HS-27A (cell line): ENCODE measurements at regions not wholly inside any gene's neighbourhood (a gene's known extent, or its start where the extent isn't known, plus 50 kb on each side); places are given as distances from the start of the nearest gene placed in this dataset.
A peak's percentile ranks its signal among the peaks of the same experiment; 100 is the strongest.

Experiments
- DNase-seq: peaks from one replicate; pipeline ENCODE4 v3.0.0-alpha.2; 2012; ENCODE audit warnings: low read depth, missing footprints

DNA sequence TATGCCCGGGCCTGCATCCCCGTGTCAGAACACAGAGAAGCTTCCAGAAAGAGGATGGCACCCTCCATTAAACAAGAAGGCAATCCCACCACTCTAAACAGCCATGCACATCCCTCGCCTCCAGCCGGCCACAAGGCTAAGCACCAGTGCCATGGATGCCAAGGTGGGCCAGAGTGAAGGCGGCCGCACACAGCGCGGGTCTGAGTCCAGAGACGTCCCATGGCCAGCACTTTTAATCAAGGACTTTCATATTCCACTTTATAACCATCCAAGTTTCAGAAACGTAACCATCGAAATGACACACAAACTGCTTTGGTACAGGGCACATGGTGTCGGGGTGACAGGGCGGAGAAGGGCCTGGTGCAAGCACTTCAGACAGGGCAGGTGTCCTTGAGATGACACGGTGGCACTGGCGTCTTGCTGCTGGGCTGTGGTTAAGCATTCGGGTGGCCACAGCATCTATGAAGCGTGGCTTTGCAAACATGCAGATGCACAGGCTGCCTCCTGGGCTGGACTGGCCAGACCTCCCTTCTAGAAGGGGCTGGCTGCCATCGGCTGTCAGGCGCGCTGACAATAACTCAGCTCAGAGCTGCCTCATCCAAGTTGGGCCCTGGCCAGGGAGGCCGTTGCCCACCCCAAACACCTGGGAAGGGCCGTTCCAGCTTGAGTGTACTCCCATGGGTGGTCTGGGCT, 117.2 kb downstream of the RFLNA start:
- no peak for DNase-seq

GRCh38 chr12:124411281-124411878, 116.5 kb downstream of the RFLNA start:
- DNase-seq = peak; percentile 71

GRCh38 chr12:124410354-124411175, 115.7 kb downstream of the RFLNA start:
- DNase-seq = no peak

DNA sequence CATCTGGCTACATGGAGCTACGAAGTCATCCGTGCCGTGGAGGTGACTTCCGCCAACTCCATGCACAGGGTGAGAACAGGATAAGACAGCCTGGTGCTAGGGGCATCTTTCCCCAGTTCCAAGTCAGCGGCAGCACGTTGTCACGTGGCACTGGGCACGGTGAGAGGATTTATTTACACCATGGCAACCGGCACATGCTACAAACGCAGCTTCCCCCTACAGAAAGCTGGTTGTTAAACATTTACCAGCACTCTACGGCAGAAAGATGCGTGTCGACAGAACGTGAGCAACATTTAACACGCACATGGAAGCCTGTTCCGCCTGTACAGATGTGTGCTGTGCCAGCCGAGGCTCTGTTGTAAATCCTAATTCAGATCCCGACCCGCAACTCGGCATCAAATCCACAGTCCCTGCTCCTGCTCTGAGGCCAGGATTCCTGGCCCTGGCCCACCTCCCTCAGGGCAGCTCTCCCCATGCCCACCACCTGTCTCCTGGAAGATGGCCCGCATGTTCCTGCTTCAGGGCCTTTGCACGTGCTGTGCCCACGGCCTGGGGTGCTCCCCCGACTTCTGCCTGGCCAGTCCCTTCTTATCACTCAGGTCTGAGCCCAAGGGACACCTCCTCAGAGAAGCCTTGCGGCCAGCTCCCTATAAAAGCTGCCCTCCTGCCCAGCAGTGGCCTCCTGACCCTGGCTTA, 114.1 kb downstream of the RFLNA start:
- DNase-seq = no peak

DNA sequence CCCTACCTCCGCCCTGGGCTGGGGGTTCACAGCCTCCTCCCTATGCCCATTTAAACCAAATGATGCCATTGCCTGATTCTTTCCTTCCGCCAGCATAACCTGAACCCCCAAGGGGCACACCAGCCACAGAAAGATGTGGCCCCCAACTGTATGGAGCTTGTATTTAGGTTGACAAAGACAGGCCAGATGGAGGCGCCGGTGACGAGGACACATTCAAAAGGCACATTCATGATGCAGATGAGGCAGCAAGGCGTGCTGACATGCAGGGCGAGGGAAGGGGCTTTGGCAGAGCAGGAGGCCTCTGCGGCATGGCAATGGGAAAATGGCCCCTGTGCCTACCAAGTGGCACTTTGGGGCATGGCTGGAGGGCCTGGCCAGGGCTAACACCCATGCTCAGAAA, 112.2 kb downstream of the RFLNA start:
- DNase-seq = no peak

- DNase-seq = no peak
Observed at GRCh38 chr12:124406043-124406442, 111.2 kb downstream of the RFLNA start.

DNA sequence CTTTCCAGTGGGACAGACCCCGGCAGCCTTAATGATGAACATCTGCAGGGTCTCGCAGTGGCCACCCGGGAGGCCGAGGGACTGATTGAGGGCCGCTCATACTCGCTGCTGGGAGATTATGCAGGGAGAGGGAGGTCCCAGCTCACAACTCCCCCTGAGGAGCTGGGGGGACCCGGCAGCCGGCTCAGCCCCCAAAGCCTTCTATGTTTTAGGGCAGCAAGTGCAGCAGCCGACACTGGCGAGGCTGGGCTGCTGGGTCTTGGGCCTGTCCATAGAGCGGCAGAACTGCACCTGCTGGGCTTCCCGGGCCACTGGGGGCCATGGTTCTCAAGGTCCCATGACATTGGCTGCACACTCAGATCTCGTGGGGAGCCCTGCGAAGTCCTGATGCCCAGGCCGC, 110.7 kb downstream of the RFLNA start:
- no peak for DNase-seq

- no peak for DNase-seq
Observed at GRCh38 chr12:124405151-124405550, 110.3 kb downstream of the RFLNA start.

DNA sequence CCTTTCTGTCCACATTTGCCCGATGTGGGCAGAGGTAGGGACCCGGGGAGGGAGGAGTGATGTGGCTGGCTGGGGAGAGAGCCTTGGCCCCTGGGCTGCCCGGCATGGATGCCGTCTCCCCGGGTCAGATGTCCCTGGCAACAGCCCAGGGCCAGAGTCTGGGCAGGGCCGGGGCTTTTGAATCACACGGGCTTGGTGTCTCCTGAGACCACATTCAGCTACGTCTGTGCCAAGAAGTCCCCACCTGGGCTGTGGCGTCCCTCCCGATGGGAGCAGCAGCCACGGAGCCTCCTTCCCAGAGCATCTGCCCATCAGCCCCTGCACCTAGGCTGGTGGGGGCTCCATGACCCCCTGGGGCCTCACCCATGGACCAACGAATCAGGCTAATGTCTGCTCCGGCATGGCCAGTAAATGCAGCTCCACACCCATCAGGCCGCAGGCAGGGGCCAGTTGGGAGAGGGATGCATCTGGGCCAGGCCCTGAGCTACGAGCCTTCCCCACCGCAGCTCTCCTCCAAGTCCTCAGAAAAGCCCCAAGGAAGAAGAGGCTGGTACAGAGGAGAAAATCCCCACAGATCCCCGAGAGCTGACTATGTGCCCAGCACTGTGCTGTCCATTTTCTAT, 109.4 kb downstream of the RFLNA start:
- no peak for DNase-seq

DNA sequence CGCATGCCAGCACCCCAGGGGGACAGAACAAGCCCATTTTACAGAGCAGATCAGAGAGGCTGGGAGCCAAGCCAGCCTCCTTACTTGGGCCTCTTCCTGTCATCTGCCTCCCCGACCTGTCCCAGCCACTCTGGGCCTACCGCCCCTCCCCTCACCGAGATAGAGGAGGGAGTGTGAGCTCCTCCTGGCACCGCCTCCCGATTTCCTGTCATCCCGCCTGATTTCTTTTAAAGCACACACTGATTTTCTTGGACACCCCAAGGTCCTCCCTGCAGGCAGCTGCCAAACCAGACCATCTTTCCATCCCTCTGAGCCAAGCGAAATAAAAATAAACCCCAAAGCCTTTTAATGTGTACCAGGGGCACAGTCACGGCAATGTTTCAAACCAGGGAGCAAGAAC, 108.4 kb downstream of the RFLNA start:
- no peak for DNase-seq

GRCh38 chr12:124402248-124403066, 107.6 kb downstream of the RFLNA start:
- DNase-seq = no peak

DNA sequence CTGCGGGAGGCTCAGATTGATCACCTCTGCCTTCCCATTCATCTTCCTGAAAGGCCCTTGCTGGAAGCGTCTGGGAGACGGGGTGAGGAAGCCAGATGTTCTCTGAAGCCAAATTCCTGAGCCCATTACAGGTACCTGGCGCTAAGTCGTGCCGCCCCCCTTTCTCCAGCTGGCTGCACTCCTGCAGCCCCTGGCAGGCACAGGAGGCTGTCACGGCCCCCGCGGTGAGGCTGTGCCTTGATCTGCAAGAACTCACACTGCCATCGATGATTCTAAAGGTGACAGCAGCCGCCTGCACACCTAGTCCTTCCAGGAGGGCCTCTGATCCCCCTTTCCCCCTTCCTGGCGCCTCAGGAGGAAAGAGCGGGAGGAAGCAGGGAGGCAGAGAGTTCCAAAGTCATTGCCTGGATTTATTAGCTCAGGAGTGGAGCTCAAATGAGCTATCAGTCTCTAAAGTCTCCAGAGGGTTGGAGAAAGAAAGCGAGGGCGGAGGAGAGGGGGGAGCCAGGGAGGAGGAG, 106.9 kb downstream of the RFLNA start:
- DNase-seq = no peak

GRCh38 chr12:124400124-124400523, 105.2 kb downstream of the RFLNA start:
- no peak for DNase-seq

- no peak for DNase-seq
Observed at GRCh38 chr12:124399622-124400021, 104.7 kb downstream of the RFLNA start.

DNA sequence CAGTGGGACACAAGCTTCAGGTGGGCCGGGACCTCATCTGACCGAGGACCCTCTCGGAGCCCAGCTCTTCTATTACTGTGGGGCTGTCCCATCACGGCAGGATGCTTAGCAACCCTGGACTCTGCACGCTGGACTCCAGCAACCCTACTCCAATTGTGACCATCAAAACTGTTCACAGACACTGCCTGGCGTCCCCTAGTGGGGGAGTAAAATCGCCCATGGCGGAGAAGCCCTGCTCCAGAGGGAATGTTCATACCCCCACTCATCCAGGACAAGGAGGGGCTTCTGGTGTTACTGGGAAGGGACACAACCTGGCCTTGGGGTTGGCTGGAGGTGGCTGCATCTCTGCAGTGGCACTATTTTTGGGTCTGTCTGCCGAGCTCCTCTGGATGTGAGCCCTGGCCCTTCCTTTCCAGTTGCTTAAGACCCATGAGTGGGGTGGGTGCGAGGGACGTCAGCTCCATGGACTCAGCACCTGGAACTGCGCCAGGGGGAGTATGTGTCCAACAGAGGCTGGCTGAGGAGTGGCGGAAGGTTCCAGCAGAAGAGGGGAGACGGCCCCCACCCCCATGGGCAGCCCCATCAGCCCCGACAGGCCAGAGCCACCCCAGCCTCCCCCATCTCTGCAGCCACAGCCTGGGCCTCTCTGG, 103.8 kb downstream of the RFLNA start:
- DNase-seq = no peak

DNA sequence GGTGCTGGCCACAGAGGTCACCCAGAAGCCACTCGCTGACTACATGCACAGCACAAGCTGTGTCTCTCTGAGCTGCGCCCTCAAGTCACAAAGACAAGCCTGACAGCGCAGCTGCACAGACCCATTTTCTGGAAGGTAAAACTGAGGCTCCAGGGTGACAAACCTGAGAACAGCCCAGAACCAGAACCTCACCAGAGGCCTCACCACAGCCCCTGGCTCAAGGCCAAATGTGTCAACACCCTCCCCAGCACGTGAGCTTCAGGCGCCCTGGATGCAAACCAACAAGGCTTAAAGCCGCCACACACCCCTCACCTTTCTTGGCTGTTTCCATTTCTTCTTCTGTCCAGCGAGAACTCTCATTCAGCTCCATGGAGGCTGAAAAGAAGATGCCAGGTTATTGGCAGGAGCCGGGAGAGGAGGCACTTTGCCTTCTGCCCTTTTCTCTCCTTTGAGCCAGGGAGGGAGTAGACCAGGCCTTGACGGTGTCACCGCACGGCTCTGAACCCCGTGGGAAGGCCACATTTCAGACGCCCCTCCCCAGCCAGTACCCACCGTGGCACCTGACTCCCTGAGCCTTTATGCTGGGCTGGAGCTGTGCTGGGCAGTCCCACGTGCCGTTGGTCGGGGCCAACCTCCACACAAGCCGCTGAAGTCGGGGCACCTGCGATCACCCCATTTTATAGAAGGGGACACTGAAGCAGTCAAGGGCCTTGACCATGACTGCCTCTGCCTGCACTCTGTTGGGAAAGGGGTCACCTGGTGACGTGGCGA, 103.1 kb downstream of the RFLNA start:
- DNase-seq = no peak

- DNase-seq = no peak
Observed at GRCh38 chr12:124397399-124397679, 102.4 kb downstream of the RFLNA start.

DNA sequence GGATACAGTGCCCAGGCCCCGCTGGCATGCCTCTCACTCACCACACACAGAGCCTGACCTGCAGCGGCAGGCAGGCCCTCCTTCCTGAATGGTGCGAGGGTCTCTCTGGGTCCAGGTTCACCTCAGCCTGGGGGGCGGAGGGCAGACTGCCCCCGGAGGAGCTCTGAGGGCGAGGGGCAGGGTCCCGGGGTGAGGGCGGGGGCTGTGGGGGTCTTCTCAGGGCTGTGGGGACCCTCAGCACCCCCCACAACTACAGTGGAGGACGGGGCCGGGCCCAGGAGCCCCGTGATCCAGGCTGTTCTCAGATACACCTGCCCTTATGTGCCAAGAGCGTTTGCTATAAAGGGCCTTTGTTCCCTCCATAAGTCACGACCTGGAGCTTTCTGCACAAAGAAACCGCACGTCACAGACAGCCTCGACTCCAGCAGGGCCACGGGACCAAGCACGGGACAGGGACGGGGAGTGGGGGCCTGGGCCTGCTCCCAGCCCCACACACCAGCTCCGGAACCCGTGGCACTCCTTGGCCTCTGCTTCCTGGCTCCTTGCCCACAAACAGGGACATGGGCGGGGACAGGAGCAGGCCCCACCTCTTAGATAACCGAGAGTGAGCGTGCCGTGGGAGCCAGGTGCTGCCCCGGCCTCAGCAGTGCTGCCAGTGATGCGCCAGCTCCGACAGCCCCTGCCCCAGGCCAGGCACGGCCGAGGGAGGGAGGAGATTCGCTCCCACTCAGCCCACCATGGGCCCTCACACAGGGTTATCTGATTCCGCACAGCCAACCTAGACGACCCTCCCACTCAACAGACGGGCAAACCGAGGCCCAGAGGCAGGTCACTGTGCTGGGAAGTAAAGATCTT, 101.9 kb downstream of the RFLNA start:
- no peak for DNase-seq

- DNase-seq = no peak
Observed at GRCh38 chr12:124395986-124396385, 101.1 kb downstream of the RFLNA start.
